T-helper 2 cell treated with Interferon-gamma antibody and Interleukin-4, amounts not matched to agents 100 ng/mL and 5 ng/mL, for 36 hours (primary cell): ENCODE measurements at regions not wholly inside any gene's neighbourhood (a gene's known extent, or its start where the extent isn't known, plus 50 kb on each side); places are given as distances from the start of the nearest gene placed in this dataset.
"Not testable (repeated sequence)": the region's sequence is repeated elsewhere in the genome, so short reads cannot be mapped to it uniquely, and the experiment has no call there.

ENCODE experiments used
- intact Hi-C: fragments of 100-400 bp; cut with micrococcal nuclease; formaldehyde crosslinking; loops from one replicate; pipeline ENCODE4 v1.15.1; 2023

DNA sequence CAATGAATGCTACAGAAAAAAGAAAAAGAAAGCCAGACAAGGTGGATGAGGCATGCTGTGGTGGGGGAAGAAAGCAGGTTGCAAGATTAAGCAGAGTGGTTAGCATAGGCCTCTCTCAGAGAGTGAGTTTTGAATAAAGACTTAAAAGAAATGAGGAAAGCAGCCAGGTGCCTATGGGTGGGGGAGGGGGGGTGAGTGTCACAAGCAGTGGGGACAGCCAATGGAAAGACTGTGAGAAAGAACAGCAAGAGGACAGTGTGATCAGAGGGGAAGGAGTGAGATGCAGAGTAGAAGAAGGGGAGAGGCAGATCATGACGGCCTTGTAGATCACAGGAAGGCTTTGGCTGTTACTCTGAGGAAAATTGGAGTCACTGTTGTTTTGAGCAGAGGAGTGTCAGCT lies 162.5 kb downstream of the SOX3 start:
- intact Hi-C loops, result no loop called here

DNA sequence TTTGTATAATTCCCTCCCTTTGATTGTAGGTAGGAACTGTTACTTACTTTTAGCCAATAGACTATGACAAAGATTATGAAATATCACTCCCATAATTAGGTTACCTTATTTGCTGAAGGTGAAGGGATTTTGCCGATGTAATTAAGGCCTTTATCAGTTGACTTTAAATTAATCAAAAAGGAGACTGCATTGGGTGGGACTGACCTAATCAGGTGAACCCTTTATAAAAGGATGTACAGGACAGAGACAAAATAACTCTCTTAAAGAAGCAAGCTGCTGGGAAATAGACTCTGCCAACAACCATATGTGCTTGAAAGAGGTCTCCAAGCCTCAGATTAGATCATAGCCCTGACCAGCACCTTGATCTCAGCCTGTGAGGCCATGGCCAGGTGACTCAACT lies 167.6 kb downstream of the SOX3 start:
- intact Hi-C loops, result no loop called here

DNA sequence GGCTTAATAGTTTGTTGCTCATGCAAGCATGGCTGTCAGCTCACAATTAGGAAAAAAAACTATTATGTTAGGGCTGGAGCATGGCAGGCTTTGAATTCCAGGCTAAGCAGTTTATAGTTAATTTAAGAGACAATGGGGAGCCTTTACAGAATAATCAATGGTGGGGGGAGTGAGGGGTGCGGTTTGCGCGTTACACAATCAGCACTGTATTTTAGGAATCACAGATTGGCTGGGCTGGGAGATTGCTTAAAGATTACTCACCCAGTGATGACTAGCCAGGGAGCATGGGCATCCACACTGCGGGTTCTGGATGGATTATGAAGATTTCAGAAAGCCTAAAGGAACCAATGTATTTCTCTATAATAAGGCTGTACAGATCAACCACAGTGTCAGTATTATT lies 186.6 kb downstream of the SOX3 start:
- intact Hi-C loops, result no loop called here

DNA sequence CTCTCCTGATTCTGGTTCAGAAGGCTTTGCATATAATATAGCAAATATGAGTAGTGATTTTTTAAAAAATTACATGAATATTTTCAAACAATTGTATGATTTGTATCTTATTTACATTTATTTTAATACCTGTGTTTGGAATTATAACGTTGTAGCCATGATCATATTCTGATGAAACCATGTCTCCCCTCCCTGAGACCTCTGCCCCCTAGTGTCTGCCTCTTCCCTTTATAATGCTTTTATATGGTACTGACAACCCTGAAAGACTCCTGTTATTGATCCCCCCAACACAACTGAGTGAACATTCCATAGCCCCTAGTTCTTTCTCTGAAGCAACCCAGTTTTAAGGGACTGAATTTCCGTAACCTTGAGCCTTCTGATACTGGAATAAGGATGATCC lies 187.4 kb downstream of the SOX3 start:
- intact Hi-C loops, result no loop called here

DNA sequence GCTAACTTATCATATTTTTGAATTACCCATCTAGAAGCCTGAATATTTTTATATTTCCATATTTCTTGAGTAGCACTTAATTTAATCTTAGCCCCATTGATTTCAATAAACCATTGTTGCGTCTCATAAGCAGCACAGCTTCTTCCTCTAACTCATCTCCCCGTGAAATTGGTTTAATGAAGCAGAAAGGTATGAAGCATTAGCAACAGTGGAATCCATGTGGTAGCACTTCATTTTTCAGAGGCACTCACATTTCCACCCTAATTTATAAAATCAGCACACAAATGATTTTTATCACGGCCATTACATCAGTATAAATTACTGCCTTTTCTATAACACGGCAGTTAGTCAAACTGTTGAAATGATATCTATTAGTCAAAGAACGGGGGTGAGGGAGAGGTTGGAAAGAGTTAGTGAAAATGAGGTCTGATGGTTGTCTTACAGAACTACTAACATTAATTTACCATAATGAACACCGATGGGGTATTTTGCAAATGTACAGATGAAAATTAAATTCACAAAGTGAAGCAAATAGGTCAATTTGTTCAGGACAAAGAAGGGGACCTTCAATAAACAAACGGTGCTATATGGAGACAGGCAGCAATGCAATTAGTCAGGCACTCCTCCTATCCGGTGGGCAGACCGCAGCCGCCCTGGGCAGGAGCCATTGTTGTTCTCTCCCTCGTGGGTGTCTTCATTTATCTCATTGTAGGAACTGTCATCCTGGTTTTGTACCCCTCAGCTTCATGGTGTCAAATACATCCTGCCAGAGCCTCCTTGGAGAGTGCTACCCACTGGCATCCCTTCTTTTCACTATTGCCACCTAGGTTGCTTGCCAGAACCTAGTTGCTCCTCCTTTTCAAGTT lies 205.7 kb downstream of the SOX3 start:
- intact Hi-C loops, result no loop called here

DNA sequence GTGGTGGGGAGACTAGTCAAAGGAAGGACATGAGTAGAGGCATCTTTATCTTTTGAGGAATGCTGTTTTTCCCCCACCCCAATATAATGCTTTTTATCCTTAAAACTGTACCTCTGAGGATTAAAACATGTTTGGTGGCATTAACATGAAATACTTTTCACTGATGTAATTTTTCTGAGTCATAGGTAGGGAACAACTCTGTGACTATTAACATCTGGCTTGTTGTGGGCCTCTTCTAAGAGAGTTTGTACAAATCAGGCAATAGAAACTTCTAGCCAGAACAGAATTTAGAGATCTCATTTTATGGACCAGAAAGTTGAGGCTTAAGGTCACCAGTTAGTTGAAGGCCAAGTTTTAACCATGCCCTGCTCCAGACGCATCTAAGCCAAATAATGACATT lies 207.6 kb downstream of the SOX3 start:
- intact Hi-C loops, result no loop called here

DNA sequence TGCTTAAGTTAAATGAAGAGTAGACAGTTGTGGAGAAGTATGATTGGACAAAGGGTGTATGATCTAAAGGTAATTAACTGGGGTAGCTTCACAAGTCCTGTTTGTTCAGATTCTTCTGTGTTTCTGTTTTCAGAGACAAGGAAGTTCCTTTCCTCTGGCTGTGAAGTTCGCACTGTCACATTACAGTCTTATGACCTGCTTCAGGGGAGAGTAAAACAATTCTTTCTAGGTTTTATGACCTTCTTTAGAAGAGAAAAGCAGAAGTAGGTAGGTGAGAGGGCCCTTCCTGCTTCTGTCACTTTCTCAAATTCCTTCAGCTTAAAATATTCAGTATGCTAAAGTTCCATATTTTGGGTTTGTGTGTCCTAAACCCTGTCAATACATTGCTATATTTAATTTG lies 211.9 kb downstream of the SOX3 start:
- intact Hi-C loops, result no loop called here

DNA sequence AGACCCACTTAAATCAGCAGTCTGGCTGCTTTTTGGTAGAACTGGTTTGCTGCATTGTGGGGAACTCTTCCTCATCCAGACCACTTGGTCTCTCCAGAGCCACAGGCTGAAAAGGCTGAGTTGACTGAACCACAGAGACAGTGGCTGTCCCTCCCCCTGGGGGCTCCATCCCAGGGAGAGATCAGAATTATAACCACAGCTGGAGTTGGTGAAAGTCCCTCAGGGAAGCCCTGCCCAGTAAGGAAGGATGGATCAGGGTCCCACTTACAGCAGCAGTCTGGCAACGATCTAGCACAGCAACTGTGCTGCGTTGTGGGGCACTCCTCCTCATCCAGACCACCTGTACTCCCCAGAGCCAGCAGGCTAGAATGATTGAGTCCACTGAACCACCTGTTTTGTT lies 212.7 kb downstream of the SOX3 start:
- intact Hi-C loops, result no loop called here

DNA sequence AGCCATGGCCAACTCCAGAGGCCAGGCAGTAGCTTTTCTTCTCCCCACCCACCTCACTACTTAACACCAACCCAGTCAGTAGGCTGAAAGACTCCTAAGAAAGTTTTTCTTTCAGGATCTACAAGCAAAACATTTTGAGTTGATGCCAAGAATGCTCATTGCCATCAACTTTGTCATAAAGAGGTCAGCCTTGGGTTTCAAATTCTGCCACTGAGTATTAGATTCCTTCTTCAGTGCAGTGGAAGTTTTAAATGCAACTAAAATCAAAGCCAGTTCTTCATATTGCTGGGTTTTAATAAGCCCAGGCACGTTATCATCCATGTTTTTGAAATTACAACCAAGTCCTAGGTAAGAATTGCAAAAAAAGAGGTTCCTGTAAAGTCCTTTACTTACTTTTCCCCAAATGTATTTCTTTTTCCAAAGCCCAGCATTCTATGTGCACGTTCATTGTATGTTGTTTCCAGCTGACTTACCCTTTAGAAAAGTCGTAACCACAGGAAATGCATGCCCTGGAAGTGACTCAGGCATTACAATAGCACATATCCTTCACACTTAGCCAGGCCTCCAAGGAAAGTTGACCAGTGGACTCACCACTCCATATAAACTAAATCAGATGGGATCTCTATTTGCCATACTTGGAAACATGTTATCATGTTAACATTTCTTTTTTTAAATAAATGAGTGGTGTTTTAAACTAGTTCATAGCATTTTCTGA lies 229.9 kb downstream of the SOX3 start:
- intact Hi-C loops, result no loop called here

DNA sequence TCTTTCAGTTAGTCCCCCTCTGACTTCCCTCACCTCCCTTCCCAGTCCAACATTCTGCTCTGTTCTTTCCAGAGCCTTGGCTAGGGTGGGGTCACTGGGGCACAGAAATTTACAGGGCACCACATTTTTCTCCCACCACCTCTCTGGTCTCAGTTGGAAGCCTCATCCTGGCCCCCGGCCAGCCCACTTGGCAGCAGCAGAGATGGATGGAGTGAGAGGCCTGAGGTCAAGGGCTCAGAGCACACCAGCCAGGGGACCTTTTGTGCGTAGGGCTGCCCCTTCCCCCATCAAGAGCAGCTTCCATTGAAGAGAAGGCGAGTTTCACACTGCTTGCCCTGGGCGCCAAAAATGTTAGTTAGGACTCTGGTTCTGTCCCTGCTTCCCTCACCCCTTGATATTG lies 230.9 kb downstream of the SOX3 start:
- intact Hi-C loops, result no loop called here

DNA sequence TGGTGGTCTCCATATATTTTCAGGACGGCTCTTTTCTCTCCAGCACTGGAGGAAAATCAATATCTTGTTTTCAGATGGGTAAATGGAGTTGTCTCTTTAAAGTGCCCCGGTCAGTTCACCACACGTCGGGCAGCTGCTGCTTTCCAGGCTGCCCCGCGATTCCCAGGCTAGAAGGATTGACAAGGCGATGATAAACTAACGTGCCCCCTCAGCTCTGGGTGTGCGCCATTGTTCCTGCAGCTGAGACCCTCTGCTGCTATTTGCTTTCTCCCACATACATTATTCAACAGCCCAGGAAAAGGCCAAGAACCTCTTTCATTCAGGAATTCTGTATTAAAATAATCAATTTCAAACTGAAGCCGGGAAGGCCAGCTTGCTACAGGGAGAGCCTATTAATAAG lies 254.5 kb downstream of the SOX3 start:
- intact Hi-C loops, result no loop called here

DNA sequence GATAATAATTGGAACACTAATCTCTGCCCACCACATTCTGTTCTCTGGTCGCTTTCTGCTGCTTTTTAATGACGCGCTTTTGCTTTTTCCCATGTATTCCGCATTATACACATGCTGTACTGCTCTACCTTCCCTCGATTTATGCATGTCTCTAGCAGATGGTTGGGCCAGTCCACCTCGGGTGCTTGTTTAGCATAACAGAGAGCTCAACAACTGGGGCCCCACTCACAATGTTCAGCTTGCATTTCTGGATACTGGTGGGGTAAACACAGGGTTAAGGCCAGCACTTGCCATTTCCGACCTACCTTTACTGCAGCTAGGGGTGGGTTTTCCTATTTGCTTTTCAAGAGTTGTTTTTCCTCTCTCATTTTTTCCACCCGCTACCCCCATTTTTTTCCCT lies 255.8 kb downstream of the SOX3 start:
- intact Hi-C loops, result no loop called here

DNA sequence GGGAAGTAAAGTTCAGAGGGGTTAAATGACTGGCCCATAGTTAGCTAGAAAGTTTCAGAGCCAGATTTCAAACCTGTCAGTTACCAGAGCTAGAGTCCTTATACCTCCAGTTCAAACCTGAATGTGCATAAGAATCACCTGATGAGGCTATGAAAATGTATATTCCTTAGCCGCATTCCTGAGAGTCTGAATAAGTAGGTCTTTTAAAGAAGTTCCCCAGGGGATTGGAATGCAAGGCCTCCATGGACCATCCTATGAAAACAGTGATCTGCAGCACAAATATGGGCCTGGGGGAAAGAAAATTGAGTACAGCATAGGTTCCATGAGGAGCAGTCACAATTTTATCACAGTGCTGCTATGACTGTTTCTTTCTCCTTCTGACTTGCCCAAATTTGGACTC lies 263.9 kb upstream of the CXorf66 start:
- intact Hi-C loops, result no loop called here

DNA sequence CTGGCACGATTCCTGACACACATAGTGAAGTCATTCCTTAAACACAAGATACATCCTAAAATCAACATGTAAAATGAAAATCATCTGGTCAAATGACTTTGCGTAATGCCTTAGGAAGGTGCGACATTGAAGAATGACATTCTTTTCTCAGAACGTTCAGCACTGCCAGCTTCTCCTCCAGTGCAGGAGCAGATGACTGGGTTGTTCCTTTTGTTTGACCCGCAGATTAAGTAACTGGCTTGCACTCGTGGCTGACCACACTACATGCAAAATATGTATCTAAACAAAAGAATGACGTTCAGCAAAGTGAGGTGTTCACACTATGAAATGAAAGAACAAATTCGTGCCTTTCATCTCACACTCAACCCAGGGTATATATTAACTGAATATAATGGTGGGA lies 260.7 kb upstream of the CXorf66 start:
- intact Hi-C loops, result not testable (repeated sequence)

DNA sequence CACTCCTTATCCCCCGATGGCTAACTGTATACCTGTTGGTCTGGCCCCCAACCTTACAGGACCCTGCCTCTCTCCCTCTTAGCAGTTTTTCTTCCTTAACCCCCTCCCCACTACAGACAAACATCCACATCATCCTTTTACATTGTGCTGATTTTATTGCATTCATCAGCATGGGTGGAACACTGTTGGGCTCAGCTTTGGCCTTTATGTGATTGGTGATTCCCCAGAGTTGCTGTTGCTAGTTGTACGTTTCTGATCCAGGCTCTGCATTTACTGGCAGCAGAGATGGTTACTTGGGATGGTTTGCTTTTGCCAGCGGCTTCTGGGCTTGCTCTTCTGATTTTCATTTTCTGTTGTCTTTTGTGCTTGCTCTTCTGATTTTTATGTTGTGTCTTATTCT lies 250.6 kb upstream of the CXorf66 start:
- intact Hi-C loops, result not testable (repeated sequence)

DNA sequence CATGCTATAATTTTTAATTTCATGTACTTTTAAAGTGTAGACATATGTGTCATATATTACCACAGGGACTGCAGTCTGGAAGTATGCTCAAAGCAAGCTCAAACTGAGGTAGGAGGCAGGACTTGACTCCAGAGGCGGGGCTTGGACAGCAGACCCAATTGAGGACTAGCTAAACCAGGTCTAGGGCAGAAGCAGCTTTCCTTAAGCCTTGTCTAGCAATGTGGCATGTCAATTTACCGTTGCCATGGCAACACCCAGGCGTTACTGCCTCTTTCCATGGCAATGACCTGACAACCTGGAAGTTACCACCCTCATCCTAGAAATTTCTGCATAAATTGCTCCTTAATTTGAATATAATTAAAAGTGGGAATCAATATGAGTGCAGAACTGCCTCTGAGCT lies 249.2 kb upstream of the CXorf66 start:
- intact Hi-C loops, result not testable (repeated sequence)

DNA sequence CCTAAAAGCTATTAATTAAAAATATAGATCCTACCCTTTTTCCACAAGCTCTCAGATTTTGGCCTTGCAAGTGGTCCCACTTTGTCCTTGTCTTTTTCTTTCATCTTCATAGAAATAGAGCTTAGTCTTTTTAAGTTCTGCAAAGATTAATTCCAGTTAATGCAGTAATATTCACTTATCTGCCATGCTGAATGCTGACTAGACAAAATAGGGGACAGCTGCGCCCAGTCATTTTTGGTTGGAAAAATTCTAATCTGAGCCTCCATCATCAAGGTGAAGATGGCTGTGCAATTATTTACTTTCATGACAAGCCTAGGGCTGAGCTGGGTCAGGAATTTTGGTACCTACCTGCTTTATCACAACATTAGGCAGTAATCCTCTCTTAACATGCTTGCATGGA lies 241.3 kb upstream of the CXorf66 start:
- intact Hi-C loops, result no loop called here

DNA sequence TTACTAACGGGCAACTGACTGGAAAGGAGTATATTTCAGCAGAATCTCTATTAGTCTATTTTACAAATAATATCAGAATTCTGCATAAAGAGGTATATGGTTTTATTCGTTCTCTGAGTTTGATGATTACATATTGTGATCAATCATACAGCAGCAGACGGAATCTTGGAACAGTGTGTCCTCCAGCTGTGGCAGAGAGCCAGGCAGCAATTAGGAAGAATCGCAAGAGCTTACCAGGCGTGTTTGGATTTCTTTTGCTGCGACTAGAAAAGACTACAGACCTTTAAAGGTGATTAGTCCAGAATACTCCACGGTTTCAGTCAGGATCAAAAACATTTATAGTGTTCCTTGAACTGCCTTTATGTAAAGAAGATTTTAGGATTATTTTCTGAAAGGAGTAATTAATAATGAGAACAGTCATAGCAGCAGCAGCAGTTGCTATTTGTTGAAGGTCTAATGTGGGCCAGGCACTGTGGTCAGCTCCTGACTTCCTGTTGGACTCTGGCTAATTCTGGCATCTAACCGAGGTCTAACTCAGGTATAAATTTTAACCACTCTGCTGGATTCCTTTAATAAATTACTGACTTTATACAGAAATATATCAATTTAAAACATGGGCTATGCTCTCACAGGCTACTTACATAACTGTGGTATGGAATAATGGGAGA lies 225.3 kb upstream of the CXorf66 start:
- intact Hi-C loops, result no loop called here

DNA sequence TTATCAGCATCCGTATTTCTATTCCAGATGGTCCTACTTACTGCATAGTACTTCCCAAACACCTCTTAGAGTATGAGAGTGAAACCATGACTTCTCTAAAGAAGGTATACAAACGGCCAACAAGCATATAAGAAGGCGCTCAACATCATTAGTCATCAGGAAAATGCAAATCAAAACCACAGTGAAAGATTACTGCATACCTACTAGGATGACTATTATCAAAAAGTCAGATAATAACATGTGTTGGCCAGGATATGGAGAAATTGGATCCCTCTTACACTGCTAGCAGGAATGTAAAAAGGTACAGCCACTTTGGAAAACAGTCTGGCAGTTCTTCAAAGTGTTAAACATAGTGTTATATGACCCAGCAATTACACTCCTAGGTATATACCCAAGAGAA lies 215.3 kb upstream of the CXorf66 start:
- intact Hi-C loops, result no loop called here

DNA sequence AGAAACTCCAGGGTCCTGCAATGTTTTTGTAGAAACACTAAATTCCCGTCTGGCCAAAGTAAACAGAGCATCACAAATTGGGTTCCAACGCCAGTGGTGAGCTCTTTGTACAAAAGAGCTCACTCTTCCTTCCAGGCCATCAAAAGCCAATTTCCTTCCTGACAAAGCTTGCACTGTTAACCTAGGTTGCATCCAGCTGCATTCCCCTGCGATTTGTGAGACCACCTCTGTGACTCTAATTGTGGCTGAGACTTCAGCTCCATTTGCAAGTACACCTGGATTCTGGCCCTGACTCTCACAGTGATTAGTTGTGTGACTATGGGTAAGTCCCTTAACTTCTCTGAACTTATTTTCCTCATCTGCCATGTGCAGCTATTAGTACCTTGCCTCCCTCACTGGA lies 212.5 kb upstream of the CXorf66 start:
- intact Hi-C loops, result no loop called here

DNA sequence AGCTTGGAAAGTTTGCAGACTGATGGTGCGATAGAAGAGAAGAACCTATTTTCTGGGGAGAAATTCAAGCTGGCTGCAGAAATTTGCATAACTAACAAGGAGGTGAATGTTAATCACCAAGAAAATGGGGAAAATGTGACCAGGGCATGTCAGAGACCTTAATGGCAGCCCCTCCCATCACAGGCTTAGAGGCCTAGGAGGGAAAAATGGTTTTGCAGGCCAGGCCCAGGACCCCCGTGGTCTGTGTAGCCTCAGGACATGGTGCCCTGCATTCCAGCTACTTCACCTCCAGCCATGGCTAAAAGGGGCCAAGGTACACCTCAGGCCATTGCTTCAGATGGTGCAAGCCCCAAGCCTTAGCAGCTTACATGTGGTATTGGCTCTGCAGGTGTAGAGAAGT lies 207.1 kb upstream of the CXorf66 start:
- intact Hi-C loops, result no loop called here

DNA sequence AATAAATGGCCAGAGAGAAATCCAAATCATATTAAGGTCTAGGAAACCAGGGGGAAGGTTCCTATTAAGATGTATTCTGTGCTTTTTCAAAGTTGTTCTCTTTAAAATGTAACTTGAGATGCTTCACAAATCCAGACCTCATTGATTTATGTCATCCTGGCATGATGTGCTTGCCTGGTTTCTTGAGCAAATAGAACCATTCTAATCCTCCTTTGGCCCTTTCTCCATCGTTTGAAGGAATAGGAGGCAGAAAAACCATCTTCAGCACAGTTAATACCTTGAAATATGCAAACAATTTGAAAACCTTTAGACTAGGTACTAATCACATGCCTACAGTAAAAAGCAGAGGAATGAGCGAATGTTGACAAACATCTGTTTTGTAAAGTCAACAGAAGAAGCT lies 202.2 kb upstream of the CXorf66 start:
- intact Hi-C loops, result no loop called here

DNA sequence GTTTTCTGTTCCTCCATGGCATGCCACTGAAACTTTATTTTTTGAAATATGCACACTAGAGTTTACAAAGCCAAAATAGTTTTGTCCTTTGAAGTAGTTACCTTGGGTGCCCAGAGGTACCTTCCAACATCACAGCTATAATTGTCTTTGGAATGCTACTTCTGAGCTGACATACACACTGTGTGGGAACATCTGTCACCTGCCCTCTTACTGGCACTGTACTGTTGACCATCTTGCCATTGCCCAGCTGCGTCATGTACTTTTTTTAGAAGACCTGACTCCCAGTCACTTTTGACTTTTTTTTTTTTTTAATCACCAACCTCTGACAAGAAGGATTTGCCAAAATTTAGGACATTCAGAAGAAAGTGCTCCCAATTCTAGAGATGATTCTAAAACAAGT lies 200.5 kb upstream of the CXorf66 start:
- intact Hi-C loops, result no loop called here
